ENCODE measurements at regions not wholly inside any gene's neighbourhood (a gene's known extent, or its start where the extent isn't known, plus 50 kb on each side); places are given as distances from the start of the nearest gene placed in this dataset.

DNA sequence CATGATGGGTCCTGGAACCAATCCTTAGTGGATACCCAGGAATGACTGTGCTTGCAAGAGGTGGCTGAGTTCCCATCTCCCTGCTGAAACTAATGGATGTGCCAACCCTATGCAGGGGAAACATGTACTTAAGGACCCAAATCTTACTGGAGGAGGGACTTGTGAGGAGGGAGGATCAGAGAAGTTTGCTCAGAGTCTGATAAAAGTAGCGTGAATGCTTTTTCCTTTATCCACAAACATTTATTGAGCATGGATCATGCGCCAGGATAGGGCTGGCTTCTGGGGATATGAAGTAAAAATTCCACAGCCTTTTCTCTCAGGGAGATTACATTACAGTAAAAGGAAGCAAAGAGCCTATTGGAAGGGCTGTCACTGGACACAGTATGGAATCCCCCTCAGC lies 358.5 kb downstream of the RPS24 start (continued):
- no peak for TF ChIP-seq TAF1 (IDR thresholded peaks at IDR 0.05; ENCODE audit: borderline replicate concordance, low read depth, low read length)
- no peak for TF ChIP-seq FOSL2 (IDR thresholded peaks at IDR 0.05; ENCODE audit: borderline replicate concordance, low read depth)
- no peak for TF ChIP-seq POLR2AphosphoS5 (IDR thresholded peaks at IDR 0.05; ENCODE audit: low read depth, low read length)
- TF ChIP-seq, protein P1, sequence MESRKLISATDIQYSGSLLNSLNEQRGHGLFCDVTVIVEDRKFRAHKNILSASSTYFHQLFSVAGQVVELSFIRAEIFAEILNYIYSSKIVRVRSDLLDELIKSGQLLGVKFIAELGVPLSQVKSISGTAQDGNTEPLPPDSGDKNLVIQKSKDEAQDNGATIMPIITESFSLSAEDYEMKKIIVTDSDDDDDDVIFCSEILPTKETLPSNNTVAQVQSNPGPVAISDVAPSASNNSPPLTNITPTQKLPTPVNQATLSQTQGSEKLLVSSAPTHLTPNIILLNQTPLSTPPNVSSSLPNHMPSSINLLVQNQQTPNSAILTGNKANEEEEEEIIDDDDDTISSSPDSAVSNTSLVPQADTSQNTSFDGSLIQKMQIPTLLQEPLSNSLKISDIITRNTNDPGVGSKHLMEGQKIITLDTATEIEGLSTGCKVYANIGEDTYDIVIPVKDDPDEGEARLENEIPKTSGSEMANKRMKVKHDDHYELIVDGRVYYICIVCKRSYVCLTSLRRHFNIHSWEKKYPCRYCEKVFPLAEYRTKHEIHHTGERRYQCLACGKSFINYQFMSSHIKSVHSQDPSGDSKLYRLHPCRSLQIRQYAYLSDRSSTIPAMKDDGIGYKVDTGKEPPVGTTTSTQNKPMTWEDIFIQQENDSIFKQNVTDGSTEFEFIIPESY (IDR thresholded peaks at IDR 0.05; ENCODE audit: borderline replicate concordance, low read depth), result no peak
- TF ChIP-seq SMC3 (IDR thresholded peaks at IDR 0.05; ENCODE audit: low read depth, low read length), result no peak

DNA sequence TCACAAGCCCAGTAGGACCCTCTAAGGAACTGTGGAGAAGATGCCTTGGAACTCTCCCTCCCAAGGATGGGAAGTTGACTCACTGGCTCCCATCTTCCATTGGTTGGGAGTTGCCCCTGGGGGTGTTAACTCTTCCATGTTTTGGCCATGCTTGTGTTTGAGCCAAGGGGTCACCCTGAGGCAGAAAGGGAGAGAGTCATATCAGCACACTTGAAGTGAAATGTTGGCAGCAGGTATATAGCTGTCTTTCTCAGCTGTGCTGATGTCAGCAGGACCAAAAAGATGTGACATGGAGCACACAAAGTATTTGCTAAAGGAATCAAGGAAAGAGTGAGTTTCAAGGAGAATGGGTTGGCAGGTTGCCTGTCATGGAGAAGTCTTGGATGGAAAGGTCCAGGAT lies 359.4 kb downstream of the RPS24 start:
- no peak overlapping the region for H3K4me2 ChIP-seq
- no peak for DNase-seq
- H3K79me2 ChIP-seq (ENCODE audit: insufficient read depth), result no peaks in the 10 kb centered on the region
- no peaks in the 10 kb centered on the region for H3K9me3 ChIP-seq
- no peak overlapping the region for H3K27ac ChIP-seq (ENCODE audit: low read depth in 2 of 2, low read length in 1 of 2)
- H4K20me1 ChIP-seq (ENCODE audit: insufficient read depth), result no peaks in the 10 kb centered on the region
- no peaks in the 10 kb centered on the region for H3F3A ChIP-seq (replicated peaks; ENCODE audit: insufficient read depth)
- no peak overlapping the region for H3K9ac ChIP-seq
- H3K9me2 ChIP-seq, result no peaks in the 10 kb centered on the region
- ChIA-PET CTCF (no interaction called here), POLR2A (no interaction called here)
- no peaks in the 10 kb centered on the region for H3K27me3 ChIP-seq (ENCODE audit: insufficient read depth)
- no peak overlapping the region for H3K4me3 ChIP-seq (ENCODE audit: low read depth in 2 of 2, low read length in 1 of 2)
- no peak for TF ChIP-seq GABPA (IDR thresholded peaks at IDR 0.05; ENCODE audit: low read depth)
- no peak for TF ChIP-seq MEF2A (IDR thresholded peaks at IDR 0.05; ENCODE audit: borderline replicate concordance, low read depth)
- TF ChIP-seq SMC3 (IDR thresholded peaks at IDR 0.05; ENCODE audit: low read depth, low read length), result no peak
- no peak for TF ChIP-seq TEAD4 (IDR thresholded peaks at IDR 0.05; ENCODE audit: borderline replicate concordance, insufficient read depth)
- no peak for TF ChIP-seq EP300 (IDR thresholded peaks at IDR 0.05; ENCODE audit: borderline replicate concordance in 1 of 2, low read depth in 1 of 2, low read length in 1 of 2)
- TF ChIP-seq RCOR1 (IDR thresholded peaks at IDR 0.05; ENCODE audit: low read length), result no peak
- no peak for TF ChIP-seq SIN3A (IDR thresholded peaks at IDR 0.05; ENCODE audit: borderline replicate concordance, low read depth, low read length)
- no peak for TF ChIP-seq FOXJ3 (CRISPR knock-in tag; IDR thresholded peaks at IDR 0.05)
- no peak for TF ChIP-seq RFX5 (IDR thresholded peaks at IDR 0.05; ENCODE audit: low read length)
- TF ChIP-seq, protein P2, sequence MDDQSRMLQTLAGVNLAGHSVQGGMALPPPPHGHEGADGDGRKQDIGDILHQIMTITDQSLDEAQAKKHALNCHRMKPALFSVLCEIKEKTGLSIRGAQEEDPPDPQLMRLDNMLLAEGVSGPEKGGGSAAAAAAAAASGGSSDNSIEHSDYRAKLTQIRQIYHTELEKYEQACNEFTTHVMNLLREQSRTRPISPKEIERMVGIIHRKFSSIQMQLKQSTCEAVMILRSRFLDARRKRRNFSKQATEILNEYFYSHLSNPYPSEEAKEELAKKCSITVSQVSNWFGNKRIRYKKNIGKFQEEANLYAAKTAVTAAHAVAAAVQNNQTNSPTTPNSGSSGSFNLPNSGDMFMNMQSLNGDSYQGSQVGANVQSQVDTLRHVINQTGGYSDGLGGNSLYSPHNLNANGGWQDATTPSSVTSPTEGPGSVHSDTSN (IDR thresholded peaks at IDR 0.05), result no peak
- no peak for TF ChIP-seq FOSL2 (IDR thresholded peaks at IDR 0.05; ENCODE audit: borderline replicate concordance, low read depth)
- TF ChIP-seq ELF1 (IDR thresholded peaks at IDR 0.05), result no peak
- TF ChIP-seq EZH2phosphoT487 (IDR thresholded peaks at IDR 0.05; ENCODE audit: borderline replicate concordance, low read depth), result no peak
- TF ChIP-seq, protein P3, sequence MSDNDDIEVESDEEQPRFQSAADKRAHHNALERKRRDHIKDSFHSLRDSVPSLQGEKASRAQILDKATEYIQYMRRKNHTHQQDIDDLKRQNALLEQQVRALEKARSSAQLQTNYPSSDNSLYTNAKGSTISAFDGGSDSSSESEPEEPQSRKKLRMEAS (IDR thresholded peaks at IDR 0.05; ENCODE audit: low read depth), result no peak
- TF ChIP-seq, protein P4, sequence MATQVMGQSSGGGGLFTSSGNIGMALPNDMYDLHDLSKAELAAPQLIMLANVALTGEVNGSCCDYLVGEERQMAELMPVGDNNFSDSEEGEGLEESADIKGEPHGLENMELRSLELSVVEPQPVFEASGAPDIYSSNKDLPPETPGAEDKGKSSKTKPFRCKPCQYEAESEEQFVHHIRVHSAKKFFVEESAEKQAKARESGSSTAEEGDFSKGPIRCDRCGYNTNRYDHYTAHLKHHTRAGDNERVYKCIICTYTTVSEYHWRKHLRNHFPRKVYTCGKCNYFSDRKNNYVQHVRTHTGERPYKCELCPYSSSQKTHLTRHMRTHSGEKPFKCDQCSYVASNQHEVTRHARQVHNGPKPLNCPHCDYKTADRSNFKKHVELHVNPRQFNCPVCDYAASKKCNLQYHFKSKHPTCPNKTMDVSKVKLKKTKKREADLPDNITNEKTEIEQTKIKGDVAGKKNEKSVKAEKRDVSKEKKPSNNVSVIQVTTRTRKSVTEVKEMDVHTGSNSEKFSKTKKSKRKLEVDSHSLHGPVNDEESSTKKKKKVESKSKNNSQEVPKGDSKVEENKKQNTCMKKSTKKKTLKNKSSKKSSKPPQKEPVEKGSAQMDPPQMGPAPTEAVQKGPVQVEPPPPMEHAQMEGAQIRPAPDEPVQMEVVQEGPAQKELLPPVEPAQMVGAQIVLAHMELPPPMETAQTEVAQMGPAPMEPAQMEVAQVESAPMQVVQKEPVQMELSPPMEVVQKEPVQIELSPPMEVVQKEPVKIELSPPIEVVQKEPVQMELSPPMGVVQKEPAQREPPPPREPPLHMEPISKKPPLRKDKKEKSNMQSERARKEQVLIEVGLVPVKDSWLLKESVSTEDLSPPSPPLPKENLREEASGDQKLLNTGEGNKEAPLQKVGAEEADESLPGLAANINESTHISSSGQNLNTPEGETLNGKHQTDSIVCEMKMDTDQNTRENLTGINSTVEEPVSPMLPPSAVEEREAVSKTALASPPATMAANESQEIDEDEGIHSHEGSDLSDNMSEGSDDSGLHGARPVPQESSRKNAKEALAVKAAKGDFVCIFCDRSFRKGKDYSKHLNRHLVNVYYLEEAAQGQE (IDR thresholded peaks at IDR 0.05; ENCODE audit: low read depth, low read length), result no peak
- no peak for TF ChIP-seq TCF12 (IDR thresholded peaks at IDR 0.05)
- TF ChIP-seq FOXM1 (IDR thresholded peaks at IDR 0.05; ENCODE audit: low read depth), result no peak
- TF ChIP-seq MXI1 (IDR thresholded peaks at IDR 0.05; ENCODE audit: low read depth, low read length), result no peak
- no peak overlapping the region for H2AFZ ChIP-seq (ENCODE audit: low read depth)
- H3K4me1 ChIP-seq (ENCODE audit: control insufficient read depth in 1 of 2, insufficient read depth in 2 of 2, low read depth in 1 of 2, low read length in 1 of 2), result peaks cover 0 to 7% of the 10 kb centered on the region in 2 experiments; a peak in 1 of 4 replicates
- no peaks in the 10 kb centered on the region for H3K36me3 ChIP-seq (replicated peaks in 1 of 2; ENCODE audit: control insufficient read depth in 1 of 2, insufficient read depth in 2 of 2, low read length in 1 of 2)
